Hypothalamus (tissue), 51 donors: ENCODE measurements at regions not wholly inside any gene's neighbourhood (a gene's known extent, or its start where the extent isn't known, plus 50 kb on each side); places are given as distances from the start of the nearest gene placed in this dataset.

Experiments used
- DNase-seq, 51 donors: peaks; one replicate each; lab custom pipeline; 2025; lab: John Stamatoyannopoulos, UW

DNA sequence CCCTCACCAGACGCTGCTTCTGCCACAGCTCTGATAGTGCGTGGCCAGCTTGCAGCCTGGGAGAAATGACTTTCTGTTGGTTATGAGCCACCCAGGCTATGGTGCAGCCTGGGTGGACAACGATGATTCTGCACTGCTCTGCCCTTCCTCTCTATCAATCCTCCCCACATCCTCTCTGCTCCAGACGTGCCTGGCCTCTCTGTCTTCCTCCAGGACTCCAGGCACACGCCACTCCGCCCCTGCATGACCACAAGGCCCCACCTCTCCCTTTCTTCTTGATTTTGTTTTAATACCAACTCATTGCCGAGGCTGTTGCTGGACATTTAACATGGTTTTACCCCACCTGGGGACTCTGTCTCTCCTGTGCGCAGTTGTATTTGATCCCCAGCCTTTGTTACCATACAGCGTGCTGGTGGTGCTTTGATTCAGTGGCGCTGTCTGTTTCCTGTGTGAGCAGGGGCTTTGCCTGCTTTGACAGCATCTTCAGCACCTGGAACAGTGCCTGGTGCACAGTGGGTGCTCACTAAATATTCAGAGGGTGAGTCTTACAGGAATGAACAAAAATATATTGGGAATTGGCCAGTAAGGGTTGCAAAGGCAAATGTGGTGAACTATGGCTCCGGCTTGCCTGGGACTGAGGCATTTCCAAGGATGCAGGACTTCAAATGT is 280.9 kb downstream of the CDH26 start:
- no peak for DNase-seq

DNA sequence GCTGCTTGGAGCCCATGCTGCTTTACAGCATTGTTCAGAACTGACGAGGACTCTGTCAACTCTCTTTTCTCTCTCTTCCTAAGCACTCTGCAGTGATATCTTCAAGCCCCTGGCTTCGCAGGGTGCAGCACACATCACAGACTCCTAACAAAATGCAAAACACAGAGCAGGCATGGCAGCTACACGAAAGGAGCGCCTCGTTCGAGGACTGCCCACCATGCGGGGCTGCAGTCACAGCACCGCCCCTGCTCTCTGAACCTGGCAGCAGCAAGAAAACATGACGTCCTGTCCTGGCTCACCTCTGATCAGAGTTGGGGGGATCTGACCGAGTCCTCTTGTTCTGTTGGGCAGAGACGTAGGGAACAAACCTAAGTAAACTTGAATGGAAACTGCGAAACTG is 281.7 kb downstream of the CDH26 start:
- no peak for DNase-seq

DNA sequence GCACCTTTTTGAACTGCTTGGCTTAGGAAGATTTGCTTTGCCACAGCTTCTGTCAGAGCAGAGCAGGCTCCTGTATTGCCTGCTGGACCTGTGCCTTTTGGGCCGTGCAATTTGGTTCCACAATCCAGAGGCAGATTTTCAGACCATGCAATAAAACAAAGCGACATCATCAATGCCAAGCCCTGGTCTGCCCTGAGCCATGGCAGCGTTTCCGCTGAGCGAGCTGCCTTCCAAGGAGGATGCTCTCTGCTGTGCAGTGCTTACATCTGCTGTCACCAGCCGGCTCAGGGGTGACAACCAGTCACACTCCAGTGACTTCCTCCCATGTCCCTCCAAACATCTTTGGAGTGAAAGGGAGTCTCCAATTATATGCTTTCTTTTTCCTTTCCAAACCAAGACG is 282.2 kb downstream of the CDH26 start:
- peak in 1 of 51 donors; percentile 2 for DNase-seq

DNA sequence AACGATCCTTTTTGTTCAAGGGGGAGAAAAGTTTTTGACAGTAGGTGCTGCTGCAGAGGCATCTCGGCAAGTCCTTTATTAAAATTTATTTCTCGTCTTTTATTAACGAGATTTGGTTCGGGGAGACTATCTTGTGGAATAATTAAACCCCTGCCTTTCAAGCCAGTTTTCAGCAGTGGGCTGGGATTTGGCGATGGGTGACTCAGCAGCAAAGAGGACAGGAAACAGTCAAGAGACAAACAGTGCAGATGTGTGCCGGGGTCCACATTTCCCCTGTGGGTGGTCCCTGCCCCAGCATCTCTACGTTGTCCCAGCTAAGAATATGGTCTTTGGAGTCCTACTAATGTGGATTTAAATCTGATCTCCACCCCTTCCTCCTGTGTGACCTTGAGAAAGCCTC is 282.8 kb downstream of the CDH26 start:
- DNase-seq, result no peak

DNA sequence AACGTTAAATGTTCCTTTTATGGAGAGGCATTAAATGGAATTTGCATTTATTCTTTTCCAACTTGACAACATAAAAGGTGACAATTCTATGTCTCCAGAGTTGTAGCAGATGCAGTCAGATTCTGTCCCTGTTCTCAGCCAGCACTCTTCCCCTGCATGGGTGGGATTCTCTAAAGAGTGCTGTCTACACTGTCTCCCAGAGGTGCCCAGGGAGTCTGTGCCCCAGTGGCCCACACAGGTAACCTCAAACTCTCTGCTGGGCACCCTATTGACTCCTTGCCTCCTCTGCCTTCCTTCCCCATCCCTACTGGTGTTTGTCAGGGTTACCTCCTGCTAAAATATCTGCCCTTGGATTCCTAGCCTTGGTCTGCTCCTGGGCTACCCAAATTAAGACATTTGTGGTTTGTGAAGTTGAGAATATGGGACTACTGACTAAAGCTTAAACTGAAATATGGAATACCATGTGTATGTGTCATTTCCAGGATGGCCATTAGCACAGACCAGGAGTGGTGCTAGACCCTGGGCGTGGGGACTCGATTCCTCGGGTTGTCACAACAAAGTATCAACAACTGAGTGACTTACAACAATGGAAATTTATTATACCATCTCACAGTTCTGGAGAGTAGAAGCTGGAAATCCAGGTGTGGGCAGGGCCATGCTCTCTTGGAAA is 284.7 kb downstream of the CDH26 start:
- no peak for DNase-seq

DNA sequence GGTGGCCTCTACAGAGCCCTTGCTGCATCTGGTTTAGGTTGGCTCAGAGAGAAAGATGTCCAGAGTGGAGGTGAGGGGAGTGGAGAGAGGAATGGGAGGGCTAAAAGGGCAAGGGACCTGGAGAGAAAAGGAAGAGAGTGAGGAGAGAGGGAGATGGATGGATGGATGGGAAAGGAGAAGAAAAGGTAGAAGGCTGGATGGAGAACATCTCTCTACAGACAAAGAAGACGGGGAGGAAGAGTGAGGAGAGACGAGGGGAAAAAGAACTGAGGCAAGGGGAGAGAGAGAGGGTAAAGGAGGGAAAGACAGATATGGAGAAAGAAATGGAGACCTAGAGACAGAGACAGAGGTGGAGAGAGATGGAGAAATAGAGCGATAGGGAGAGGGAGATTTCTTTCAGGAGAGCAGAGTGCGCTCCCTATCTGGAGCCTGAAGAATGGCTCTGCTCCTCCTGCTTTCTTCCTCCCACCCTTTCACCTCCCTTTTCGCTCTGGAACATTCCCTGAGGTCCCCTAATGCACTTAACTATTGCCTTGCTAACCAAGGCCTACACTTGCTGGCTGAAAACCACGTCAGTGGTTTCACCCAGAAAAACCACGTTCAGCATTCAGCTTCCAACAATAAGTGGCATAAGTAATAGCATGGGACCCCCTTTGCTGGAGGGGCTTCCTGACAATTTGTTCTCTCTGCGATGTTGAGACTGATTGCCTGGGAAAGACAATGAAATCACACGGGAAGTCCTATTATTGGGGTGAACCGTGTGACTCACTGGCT is 286.3 kb downstream of the CDH26 start:
- no peak for DNase-seq

DNA sequence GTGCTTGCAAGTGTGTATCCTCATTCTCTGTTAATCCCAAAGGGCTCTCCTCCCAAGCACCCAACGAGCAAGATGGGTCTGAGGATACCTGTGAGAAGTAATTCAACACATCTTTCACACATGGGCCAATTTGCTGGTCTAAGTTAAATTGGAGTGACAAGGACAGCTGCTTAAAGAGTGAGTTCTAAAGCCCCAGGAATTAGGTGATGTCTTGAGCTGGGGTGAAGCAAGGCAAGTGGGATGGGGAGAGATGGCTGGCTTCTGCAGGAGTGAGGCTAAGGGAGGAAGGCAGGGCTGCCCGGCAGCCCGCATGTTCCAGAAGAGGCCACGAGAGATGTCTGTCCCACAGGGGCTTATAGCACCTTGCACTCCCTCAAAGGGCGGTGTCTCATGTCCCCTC is 288.5 kb downstream of the CDH26 start:
- no peak for DNase-seq

DNA sequence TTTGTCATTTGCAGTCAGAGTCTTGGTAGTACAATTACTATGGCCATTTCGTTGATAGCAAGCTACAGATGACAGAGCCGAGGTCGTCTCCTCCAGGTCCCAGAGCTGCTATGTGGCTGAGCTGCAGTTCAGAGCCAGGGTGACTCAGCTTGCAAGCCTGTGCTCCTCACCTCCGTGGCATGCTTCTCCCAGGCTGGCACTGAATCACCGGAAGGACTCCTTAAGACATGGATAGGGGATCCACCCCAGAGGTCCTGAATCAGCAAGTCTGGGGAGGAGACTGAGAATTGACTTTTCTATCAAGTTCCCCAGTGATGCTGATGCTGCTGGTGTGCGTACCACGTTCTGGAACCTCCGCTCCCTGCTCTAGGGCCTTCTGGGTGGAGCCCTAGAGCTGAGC is 291.2 kb downstream of the CDH26 start:
- DNase-seq, result no peak

DNA sequence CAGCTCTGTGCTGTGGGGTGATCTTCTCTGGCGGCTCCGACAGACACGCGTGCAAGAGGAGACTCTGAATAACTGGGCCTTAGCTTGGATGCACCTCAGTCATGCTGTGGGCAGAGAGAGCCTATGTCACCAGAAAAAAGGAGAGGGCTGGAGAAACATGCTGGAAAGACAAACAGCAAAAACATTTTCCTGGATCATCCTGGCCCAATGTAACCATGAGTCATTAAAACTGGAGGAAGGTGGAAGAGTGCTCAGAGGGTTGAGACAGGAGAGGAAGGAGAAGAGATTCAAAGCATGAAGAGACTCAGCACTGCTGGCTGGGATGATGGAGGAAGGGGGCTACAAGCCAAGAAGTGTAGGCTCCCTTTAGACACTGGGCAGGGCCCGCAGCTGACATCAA is 292.0 kb downstream of the CDH26 start:
- DNase-seq, result no peak

DNA sequence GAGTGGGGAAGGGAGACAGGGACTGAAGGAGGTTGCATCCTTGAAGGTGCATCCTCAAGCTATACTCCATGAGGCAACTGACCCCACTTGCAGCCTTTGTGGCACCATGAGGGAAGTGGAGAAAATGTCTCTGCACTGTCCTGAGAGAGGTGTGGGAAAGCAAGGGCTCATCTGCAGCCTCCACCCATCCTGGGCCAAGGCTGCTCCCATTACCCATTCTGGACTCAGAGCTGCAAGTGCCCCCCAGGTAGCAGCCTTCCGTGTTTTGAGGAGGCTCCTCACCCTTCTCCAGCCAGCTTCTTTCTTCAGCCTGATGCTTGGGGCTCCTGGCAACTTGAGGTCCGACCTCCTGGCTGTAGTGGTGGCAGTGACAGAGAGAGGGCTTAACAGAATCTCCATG is 294.6 kb downstream of the CDH26 start:
- no peak for DNase-seq

DNA sequence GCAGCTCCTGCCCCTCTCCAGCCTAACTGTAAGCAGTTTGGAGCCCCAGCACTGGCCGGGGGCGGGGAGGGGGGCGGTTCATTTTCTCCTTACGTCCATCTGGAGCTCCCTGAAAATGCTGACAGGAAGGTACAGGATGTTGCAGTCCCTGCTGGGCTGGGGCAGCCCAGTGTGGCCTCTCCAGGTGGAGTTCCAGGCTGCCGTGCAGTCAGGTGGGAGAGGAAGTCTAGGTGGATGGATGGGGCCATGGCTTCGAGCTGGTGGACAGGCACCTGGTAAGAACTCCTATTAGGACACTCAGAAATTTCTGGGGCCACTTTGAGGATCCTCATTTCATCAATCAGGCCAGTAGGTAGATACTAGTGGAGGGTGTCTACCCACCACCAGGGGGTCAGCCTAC is 295.2 kb downstream of the CDH26 start:
- no peak for DNase-seq

DNA sequence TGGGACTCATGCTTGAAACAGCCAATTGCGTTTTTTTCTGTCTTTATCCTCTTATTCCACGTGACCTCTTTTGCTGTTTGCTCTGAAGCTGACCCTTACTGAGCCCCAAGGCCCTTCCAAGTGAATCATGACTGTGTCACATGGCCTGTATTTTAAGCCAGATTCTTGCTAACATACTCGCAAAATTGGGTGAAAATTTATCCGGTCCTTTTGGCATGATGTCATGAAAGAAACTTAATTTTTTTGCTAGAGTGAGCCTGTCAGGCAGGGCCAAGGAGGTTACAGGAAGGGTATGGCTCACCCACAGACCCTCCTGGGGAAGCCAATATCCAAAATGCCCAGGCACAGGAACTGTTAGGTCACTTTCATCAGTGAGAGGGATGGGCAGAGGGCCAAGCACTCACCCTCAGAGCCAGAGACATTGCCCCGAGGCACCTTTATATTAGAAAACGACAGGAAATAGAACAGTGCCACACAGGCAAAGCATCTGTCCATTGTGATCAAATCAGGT is 296.7 kb downstream of the CDH26 start:
- DNase-seq, result no peak

DNA sequence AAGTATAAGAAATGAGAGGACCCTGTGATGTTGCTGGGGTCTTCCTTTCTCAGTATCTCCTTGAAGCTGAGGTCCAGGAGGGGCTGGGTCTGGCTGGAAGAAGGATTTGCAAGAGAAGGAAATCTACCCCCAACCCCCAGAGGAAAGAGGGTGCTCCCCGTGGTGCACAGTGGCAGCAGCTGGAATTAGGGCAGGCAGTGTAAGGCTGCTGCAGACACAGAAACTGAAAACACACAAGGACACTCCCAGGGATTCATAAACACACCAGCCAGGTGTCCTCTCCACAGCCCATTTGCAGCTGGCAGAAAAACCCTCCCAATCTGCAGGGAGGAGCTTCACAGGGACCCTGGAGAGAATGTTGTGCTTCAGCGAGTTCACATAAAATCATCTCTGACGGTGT is 297.2 kb downstream of the CDH26 start:
- no peak for DNase-seq

DNA sequence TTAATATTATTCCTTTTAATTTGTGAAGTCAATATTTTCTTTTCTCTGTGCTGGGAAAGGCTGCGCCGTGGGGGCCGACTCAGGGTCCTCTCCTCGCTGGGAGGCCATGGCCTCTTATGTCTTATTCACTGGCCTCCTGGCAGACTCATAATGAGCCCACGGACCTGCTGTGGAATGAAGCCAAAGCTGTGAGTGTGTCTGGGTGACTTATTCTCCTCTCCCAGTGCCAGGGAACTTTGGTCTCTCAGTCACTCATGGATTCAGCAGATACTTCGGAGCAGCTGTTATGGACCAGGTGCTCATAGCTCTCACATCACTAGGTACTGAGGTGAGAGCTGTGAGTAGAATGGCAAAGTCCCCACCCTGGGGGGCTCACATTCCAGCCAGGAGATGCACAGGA is 297.6 kb downstream of the CDH26 start:
- DNase-seq, result no peak

DNA sequence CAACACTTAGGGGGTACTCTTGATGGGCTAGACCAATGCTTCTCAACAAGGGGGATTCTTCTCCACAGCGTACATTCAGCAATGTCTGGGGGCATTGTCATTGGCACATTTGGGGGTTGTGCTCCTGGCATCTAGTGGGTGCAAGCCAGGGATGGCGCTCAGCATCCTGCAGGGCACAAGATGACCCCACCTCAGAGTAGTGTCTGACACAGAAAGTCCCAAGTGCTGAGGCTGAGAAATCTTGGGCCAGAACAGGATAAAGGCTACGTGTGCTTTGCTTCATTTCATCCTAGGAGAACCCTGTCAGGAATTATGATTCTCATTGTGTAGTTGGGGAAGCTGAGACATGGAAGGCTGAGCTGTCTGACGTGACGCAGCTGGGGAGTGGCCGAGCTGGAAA is 298.6 kb downstream of the CDH26 start:
- no peak for DNase-seq

DNA sequence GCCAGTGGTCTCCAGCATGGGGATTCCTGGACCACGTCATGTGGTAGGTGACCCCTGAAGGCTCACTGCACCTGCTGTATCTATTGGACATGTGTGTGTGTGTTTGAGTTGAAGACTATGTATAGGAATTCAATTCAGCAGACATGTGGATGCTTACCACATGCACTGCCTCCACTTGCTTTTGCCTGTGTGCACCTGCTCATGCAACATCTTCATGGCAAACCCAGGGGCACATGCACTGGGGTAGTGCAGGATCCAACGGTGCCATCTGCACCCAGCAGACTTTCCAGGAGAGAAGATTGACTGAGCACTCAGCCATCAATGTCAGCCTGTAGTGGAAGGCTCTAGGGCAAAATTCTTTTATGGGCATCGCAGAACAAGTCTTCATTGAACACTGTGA is 299.4 kb downstream of the CDH26 start:
- DNase-seq, result no peak

DNA sequence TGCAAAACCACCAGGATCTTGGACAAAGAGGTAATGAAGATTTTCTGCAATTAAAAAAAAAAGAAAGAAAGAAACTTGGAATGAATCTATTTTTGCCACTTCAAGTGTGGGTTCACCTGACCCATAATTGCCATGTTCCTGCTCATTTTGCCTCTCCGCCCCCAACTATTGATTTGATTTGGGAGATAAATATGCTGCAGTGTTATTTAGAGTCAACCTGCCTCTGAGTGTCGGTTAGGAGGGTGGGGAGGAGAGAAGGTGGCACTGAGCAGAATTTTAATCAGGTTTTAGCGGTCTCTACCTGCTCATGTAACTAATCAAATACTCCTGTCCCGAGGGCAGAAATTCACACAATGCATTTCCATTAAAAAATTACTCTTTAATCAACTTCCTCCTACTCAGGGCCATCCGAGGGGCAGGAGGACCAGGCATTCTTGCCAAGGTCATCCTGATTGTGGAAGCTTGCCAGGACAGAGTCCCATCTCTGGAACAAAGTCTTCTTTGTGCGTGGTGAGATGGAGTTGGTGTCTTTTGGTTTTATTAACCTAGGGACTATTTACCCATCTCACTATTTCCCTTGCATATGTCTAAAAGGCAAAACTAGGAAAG is 300.1 kb downstream of the CDH26 start:
- DNase-seq, result peak in 3 of 51 donors; percentile 2 to 10 (median 3)

DNA sequence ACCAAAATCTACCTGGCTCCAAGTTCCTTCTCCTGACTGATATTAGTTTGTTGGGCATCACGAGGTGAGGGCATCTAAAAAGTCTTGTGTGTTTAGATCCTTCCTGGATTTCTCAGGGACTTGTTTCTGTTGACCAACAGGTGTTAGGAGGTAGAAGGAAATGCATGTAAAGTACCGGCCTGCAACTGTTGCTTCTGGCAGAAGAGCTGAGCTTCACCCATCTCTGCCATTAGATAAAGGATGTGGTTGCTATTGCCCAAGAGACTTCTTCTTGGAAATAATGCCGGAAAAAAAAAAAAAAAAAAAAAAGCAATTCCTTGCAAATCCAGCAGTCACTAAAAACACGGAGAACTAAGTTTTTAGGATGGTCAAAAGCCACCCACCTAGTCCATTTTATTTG is 303.1 kb downstream of the CDH26 start:
- DNase-seq, result no peak

DNA sequence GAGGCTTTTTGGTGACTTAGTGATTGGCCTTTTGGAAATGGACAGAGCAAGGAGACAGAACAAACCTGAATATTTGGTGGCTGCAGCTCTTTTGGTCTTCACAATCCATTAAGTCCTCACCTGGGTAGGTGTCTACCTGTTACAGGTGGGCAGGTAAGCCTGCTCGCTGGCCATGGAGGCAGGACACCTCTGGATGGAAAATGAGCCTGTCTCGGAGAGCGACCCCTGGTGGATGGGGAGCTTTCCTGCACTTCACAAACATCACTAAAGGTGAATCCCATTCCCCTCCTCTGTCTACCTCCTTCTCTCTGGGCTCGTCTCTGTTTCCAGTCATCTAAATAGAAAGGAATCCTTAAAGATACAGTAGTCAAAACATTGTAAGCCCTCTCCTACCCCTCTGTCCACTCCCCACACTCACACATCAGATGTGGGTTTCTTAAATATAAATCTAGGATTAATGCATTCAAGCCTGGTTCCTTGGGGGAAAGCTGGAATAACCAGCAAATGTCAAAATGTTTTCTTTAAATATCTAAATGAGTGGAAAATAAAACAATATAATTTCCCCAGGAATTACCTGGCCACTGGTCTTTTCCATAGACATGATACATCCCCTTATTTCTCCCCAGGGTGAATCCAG is 304.9 kb downstream of the CDH26 start:
- DNase-seq, result peak in 1 of 51 donors; percentile 3

DNA sequence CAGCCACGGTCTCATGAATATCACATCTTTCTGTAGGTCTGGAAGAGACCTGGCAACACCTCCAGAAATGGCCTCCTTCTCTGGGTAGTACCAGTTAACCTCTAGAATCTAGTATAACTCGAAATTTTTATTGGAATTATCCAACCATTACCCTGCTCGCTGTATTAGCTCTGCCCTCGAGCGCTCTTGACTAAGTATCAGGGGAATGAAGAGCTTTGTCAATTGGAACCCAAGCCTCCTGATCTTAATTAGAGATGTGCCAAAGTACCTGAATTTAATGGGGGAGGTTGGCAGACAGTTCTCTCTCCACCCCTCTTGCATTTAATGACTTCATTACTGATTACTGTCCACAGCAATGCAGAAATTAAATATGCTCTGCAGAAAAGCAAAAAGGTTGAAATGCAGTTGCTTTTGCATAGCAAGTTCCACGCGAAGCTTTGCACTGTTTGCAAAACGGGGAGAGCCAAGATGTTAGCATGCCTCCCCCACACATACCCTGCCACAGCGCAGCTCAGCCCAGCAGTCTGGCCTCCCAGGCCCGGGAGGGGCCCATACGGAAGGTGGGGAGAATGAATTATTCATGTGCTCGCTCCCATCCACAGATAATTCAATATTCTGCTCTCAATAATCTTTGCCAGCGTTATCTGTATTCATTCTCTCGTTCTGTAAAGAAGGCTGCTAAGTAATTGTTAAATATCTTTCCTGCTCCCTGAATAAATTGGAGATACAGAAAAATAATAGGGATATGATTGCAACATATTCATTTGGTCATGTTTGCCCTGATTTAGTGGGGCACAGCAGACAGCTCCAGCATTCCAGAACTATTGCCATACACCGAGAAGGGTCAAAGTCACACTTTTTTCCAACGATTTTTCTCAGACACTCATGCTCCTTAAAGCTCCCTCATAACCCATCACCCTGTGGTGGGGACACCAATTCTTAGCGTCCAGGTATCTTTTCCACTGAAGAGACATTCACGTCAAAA is 305.8 kb downstream of the CDH26 start:
- DNase-seq, result no peak
